ENCODE measurements at regions not wholly inside any gene's neighbourhood (a gene's known extent, or its start where the extent isn't known, plus 50 kb on each side); places are given as distances from the start of the nearest gene placed in this dataset.

- no peak for TF ChIP-seq CTCF (IDR thresholded peaks at IDR 0.05; ENCODE audit: low read length)
- TF ChIP-seq EZH2 (IDR thresholded peaks at IDR 0.05; ENCODE audit: borderline replicate concordance, low read length), result no peak
These were observed 310.5 kb downstream of the DMAC1 start for GRCh38 chr9:7489036-7489435.
